HepG2 (cell line): ENCODE measurements at regions not wholly inside any gene's neighbourhood (a gene's known extent, or its start where the extent isn't known, plus 50 kb on each side); places are given as distances from the start of the nearest gene placed in this dataset.

ENCODE experiments used
- ATAC-seq: fragments of 200-7000 bp; cut with Tn5 transposase; 3 replicates; pipeline ENCODE4 v1.9.1; 2020; ENCODE audit warnings: mild to moderate bottlenecking, moderate library complexity
- BruUV-seq: library from RNA; stranded (reverse); fragments of 400-500 nt; replicated peaks from 2 replicates; lab custom pipeline; 2021; lab: Mats Ljungman, UMichigan
- CTCF ChIA-PET: fragments of 300-600 bp; formaldehyde crosslinking; extraction: SDS; loops from one replicate; lab custom pipeline; 2021; ENCODE audit warnings: low total read pairs, inconsistent platforms, low intra/inter-chr PET ratio; lab: Yijun Ruan, JAX
- POLR2A ChIA-PET: fragments of 350-600 bp; sonication (Branson Sonifier 250); formaldehyde crosslinking; loops from one replicate; lab custom pipeline; 2020; ENCODE audit warnings: antibody characterized with exemption, inconsistent platforms; lab: Yijun Ruan, JAX
- DNase-seq: peaks from one replicate; pipeline ENCODE4 v3.0.0-alpha.2; 2015; ENCODE audit warnings: low spot score
- FAIRE-seq: peaks from 3 replicates; lab custom pipeline; 2011; peaks lifted over from hg19 to GRCh38; lab: Jason Lieb, UNC
- H2AFZ ChIP-seq: one replicate; pipeline ENCODE4 v1.6.1; 2011; ENCODE audit warnings: low read length, inconsistent platforms
- H3K27ac ChIP-seq: fragments of 300-600 bp; 3 replicates; pipeline ENCODE4 v1.8.0; 2011; ENCODE audit warnings: mixed run types, mild to moderate bottlenecking, mixed read lengths, low read length, inconsistent platforms; ENCODE audit not compliant: insufficient read depth; ENCODE audit errors: extremely low read length
- H3K27me3 ChIP-seq, 2 experiments: fragments of 200-600 bp in 1 of 2; 2 replicates in 1 of 2; 3 replicates in 1 of 2; pipeline versions ENCODE4 v1.6.0 to v1.8.0; 2011; ENCODE audit warnings: low read length in 2 of 2, mild to moderate bottlenecking in 2 of 2, moderate library complexity in 2 of 2, inconsistent platforms in 1 of 2; ENCODE audit not compliant: insufficient read depth in 2 of 2, control insufficient read depth in 1 of 2
- H3K36me3 ChIP-seq, 2 experiments: fragments of 200-600 bp in 1 of 2; replicated peaks in 1 of 2; 2 replicates in 1 of 2; 3 replicates in 1 of 2; pipeline versions ENCODE4 v1.5.1 to v1.8.0; 2011; ENCODE audit warnings: low read length in 2 of 2, inconsistent platforms in 1 of 2; ENCODE audit not compliant: insufficient read depth in 2 of 2, control insufficient read depth in 1 of 2
- H3K4me1 ChIP-seq: 2 replicates; pipeline ENCODE4 v1.5.1; 2012; ENCODE audit warnings: low read length, inconsistent platforms; ENCODE audit not compliant: insufficient read depth
- H3K4me2 ChIP-seq: 2 replicates; pipeline ENCODE4 v1.6.0; 2011; ENCODE audit warnings: low read depth, low read length, inconsistent platforms
- H3K4me3 ChIP-seq, 3 experiments: fragments of 200-600 bp in 1 of 3; sonication (generic), shearing (Covaris generic) in 1 of 3; replicated peaks in 1 of 3; 2 replicates each; pipeline ENCODE4 v1.5.1; 2011 to 2016; ENCODE audit warnings: low read length in 3 of 3, inconsistent platforms in 2 of 3, low read depth in 2 of 3, mild to moderate bottlenecking in 2 of 3, control low read depth in 1 of 3, mixed read lengths in 1 of 3; ENCODE audit not compliant: insufficient read depth in 1 of 3
- H3K79me2 ChIP-seq: one replicate; pipeline ENCODE4 v1.6.1; 2011; ENCODE audit warnings: low read length, inconsistent platforms; ENCODE audit not compliant: insufficient read depth
- H3K9ac ChIP-seq: 2 replicates; pipeline ENCODE4 v1.6.0; 2011; ENCODE audit warnings: mild to moderate bottlenecking, low read depth, low read length, inconsistent platforms; ENCODE audit not compliant: insufficient read depth
- H3K9me3 ChIP-seq: 2 replicates; pipeline ENCODE4 v1.5.1; 2012; ENCODE audit warnings: mild to moderate bottlenecking, low read length
- H4K20me1 ChIP-seq: 2 replicates; pipeline ENCODE4 v1.6.0; 2011; ENCODE audit warnings: inconsistent platforms, mild to moderate bottlenecking, low read length, moderate library complexity; ENCODE audit not compliant: insufficient read depth
- CERS6 ChIP-seq: sonication (generic); formaldehyde crosslinking; IDR thresholded peaks from 2 replicates; pipeline ENCODE4 v1.5.0; 2020; ENCODE audit warnings: missing genetic modification reagents
- CREM ChIP-seq, 2 experiments: sonication (generic) in 1 of 2; formaldehyde crosslinking in 1 of 2; IDR thresholded peaks; 2 replicates each; pipeline versions ENCODE4 v1.4.0 to v1.6.1; 2016 to 2020; ENCODE audit warnings: antibody characterized with exemption in 1 of 2, mild to moderate bottlenecking in 1 of 2, missing genetic modification reagents in 1 of 2
- E2F5 ChIP-seq: sonication (generic); formaldehyde crosslinking; conservative IDR thresholded peaks from 2 replicates; pipeline ENCODE4 v1.4.0; 2020; ENCODE audit warnings: missing genetic modification reagents
- HES4 ChIP-seq: sonication (generic); formaldehyde crosslinking; IDR thresholded peaks from 2 replicates; pipeline ENCODE4 v1.9.0; 2021; ENCODE audit warnings: mild to moderate bottlenecking, missing genetic modification reagents, borderline replicate concordance
- HOXA3 ChIP-seq: sonication (generic); formaldehyde crosslinking; IDR thresholded peaks from 2 replicates; pipeline ENCODE4 v1.5.0; 2020; ENCODE audit warnings: missing genetic modification reagents
- KDM2A ChIP-seq: sonication (generic); formaldehyde crosslinking; IDR thresholded peaks from 2 replicates; pipeline ENCODE4 v1.4.0; 2020; ENCODE audit warnings: low read depth, missing genetic modification reagents, borderline replicate concordance
- MTF2 ChIP-seq: sonication (generic); formaldehyde crosslinking; IDR thresholded peaks from 2 replicates; pipeline ENCODE4 v1.5.0; 2020; ENCODE audit warnings: missing genetic modification reagents, borderline replicate concordance
- SP140L ChIP-seq: sonication (generic); formaldehyde crosslinking; IDR thresholded peaks from 2 replicates; pipeline ENCODE4 v1.4.0; 2020; ENCODE audit warnings: missing genetic modification reagents, borderline replicate concordance
- SP4 ChIP-seq: sonication (generic); formaldehyde crosslinking; IDR thresholded peaks from 2 replicates; pipeline ENCODE4 v1.8.1; 2023; ENCODE audit warnings: mild to moderate bottlenecking, missing genetic modification reagents
- ZNF335 ChIP-seq: sonication (generic); formaldehyde crosslinking; IDR thresholded peaks from 2 replicates; pipeline ENCODE4 v1.4.0; 2020; ENCODE audit warnings: missing genetic modification reagents
- ZNF33A ChIP-seq: sonication (generic); formaldehyde crosslinking; IDR thresholded peaks from 2 replicates; pipeline ENCODE4 v1.5.1; 2020; ENCODE audit warnings: missing genetic modification reagents, mild to moderate bottlenecking, moderate library complexity, borderline replicate concordance
- ZNF496 ChIP-seq: sonication (generic); formaldehyde crosslinking; IDR thresholded peaks from 2 replicates; pipeline ENCODE4 v1.8.1; 2023; ENCODE audit warnings: mild to moderate bottlenecking, moderate library complexity, missing genetic modification reagents; ENCODE audit not compliant: insufficient replicate concordance
- ZNF557 ChIP-seq: sonication (generic); formaldehyde crosslinking; IDR thresholded peaks from 2 replicates; pipeline ENCODE4 v1.4.0; 2020; ENCODE audit warnings: missing genetic modification reagents
- WGBS: methylation state at CpG from one replicate; pipeline ENCODE4 v1.1.6; 2017; ENCODE audit warnings: low lambda C conversion rate; 5-methylcytosine and 5-hydroxymethylcytosine counted together
- in situ Hi-C: cut with HindIII; loops from 2 replicates; pipeline ENCODE4 v1.10.0; 2017; ENCODE audit warnings: low pct_unique_long_range_greater_than_20kb; ENCODE audit not compliant: extremely low pct_ligation_motif_present
- intact Hi-C: fragments of 100-400 bp; cut with micrococcal nuclease; formaldehyde crosslinking; loops from one replicate; pipeline ENCODE4 v1.10.0; 2022; ENCODE audit not compliant: unreplicated experiment
- TF ChIP-seq, protein P1 (sequence below): sonication (generic); formaldehyde crosslinking; IDR thresholded peaks from 2 replicates; pipeline ENCODE4 v1.8.1; 2023; ENCODE audit warnings: missing genetic modification reagents, inconsistent platforms, borderline replicate concordance

DNA sequence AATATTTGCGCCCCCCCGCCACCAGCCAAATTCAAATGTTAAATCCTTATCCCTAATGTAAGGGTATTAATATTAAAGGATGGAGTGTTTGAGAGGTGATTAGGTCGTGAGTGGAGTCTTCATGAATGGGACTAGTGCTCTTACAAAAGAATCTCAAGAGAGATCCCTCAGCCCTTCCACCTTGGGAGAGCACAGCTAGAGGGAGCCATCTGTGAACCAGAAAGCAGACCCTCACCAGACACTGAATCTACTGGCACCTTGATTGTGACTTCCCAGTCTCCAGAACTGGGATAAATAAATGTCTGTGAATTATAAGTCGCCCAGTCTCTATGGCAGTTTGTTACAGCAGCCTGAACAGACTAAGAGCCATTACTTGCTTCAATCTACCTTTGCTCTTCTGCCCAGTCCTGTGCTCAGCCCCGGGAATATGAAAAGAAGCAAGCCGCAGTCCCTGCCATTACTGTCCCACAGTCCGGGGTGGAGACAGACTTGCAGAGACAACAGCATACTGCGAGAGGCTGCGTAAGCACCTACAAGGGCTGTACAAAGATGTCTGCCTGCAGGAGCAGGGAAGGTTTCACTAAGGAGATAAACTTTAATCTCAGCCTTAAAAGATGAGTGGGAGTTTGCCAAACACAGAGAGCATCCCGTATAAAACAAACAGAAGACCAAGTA, 110.7 kb upstream of the TMCO5A start:
- no peaks in the 10 kb centered on the region for H3K79me2 ChIP-seq
- 20% methylated on average over 10 of the region's 10 CpGs for WGBS
- BruUV-seq, result no TSS peak
- no peak overlapping the region for H3K27ac ChIP-seq
- no peaks in the 10 kb centered on the region for H3K27me3 ChIP-seq
- H3K36me3 ChIP-seq, result no peaks in the 10 kb centered on the region
- no peak overlapping the region for H3K9ac ChIP-seq
- no peaks in the 10 kb centered on the region for H3K4me1 ChIP-seq
- ChIA-PET CTCF (no interaction called here), POLR2A (no interaction called here)
- ATAC-seq, result no peak
- no peak overlapping the region for H2AFZ ChIP-seq
- intact Hi-C loops, result no loop called here
- no peak for DNase-seq
- H3K9me3 ChIP-seq, result no peaks in the 10 kb centered on the region
- no peaks in the 10 kb centered on the region for H4K20me1 ChIP-seq
- H3K4me3 ChIP-seq, result no peak overlapping the region
- H3K4me2 ChIP-seq, result no peak overlapping the region
- in situ Hi-C loops, result no loop called here
- TF ChIP-seq E2F5 (CRISPR knock-in tag), result no peak
- no peak for TF ChIP-seq ZNF557
- TF ChIP-seq SP140L, result no peak
- no peak for TF ChIP-seq CERS6 (CRISPR knock-in tag)
- TF ChIP-seq ZNF496, result no peak
- TF ChIP-seq MTF2 (CRISPR knock-in tag), result no peak
- no peak for TF ChIP-seq SP4 (CRISPR knock-in tag)
- no peak for TF ChIP-seq KDM2A (CRISPR knock-in tag)
- no peak for TF ChIP-seq CREM (IDR thresholded peaks at IDR 0.05)
- TF ChIP-seq CREM (CRISPR knock-in tag; IDR thresholded peaks at IDR 0.05), result no peak
- TF ChIP-seq HES4, result no peak
- no peak for TF ChIP-seq ZNF33A (CRISPR knock-in tag)
- TF ChIP-seq, protein P1, sequence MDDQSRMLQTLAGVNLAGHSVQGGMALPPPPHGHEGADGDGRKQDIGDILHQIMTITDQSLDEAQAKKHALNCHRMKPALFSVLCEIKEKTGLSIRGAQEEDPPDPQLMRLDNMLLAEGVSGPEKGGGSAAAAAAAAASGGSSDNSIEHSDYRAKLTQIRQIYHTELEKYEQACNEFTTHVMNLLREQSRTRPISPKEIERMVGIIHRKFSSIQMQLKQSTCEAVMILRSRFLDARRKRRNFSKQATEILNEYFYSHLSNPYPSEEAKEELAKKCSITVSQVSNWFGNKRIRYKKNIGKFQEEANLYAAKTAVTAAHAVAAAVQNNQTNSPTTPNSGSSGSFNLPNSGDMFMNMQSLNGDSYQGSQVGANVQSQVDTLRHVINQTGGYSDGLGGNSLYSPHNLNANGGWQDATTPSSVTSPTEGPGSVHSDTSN (CRISPR knock-in tag), result no peak
- TF ChIP-seq HOXA3 (CRISPR knock-in tag), result no peak
- TF ChIP-seq ZNF335, result no peak
- no peak for FAIRE-seq
